ENCODE measurements at regions not wholly inside any gene's neighbourhood (a gene's known extent, or its start where the extent isn't known, plus 50 kb on each side); places are given as distances from the start of the nearest gene placed in this dataset.

DNA sequence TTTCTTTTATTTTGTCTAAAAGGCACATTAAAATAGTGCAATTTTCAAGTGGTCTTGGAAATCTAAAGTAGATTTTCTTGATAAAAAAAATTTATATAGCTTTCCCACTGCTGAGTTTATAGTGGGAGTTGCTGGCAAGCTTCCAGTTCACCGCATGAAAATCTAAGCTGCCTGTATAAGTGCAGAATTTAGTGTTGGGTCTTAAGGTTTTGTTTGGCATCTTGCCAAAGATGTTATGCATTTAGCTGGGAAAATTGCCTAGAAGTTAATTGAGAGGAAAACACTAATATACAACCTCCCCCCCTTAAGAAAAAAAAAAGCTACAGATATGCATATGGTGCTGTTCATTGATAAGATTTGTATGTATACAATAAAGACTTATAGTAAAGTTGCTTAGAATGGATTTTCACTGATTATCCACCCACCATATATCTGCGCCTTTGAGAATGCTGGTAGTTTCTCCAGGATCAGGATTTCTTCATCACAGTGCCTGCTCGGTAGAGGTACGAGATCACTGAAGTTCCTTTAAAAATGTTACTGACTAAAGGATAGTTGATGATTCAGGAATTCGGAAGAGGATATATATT lies 803.2 kb upstream of the POU3F3 start:
- H3K4me3 ChIP-seq: no peak overlapping the region
- H3F3A ChIP-seq (ENCODE audit: insufficient read depth): no peaks in the 10 kb centered on the region
- no peaks in the 10 kb centered on the region for H3K36me3 ChIP-seq (ENCODE audit: low read depth)
- in situ Hi-C loops (cut with MboI): no loop called here
- no peak overlapping the region for H3K9ac ChIP-seq
- peak; percentile 1 for DNase-seq
- WGBS, 2 experiments (ENCODE audit: low coverage in 1 of 2, low lambda C conversion rate in 2 of 2, missing lambda C conversion rate in 2 of 2): 59 to 60% methylated on average over 5 of the region's 5 CpGs
- H3K27me3 ChIP-seq (replicated peaks; ENCODE audit: insufficient read depth): no peaks in the 10 kb centered on the region
- H3K9me3 ChIP-seq (ENCODE audit: low read depth): no peaks in the 10 kb centered on the region
- H3K4me2 ChIP-seq (ENCODE audit: unreplicated experiment): no peak overlapping the region
- TF ChIP-seq EZH2phosphoT487 (IDR thresholded peaks at IDR 0.05; ENCODE audit: insufficient read depth, low read depth): no peak
- TF ChIP-seq EZH2 (IDR thresholded peaks at IDR 0.05; ENCODE audit: insufficient read depth, poor library complexity, severe bottlenecking): no peak
- H3K4me1 ChIP-seq (ENCODE audit: insufficient read depth): no peaks in the 10 kb centered on the region
- H3K9me2 ChIP-seq (ENCODE audit: insufficient read depth): no peaks in the 10 kb centered on the region
- no peak overlapping the region for H2AFZ ChIP-seq
- H3K79me2 ChIP-seq (ENCODE audit: insufficient read depth): no peaks in the 10 kb centered on the region
- H3K27ac ChIP-seq: no peak overlapping the region
- H4K20me1 ChIP-seq (ENCODE audit: insufficient read depth): no peaks in the 10 kb centered on the region

DNA sequence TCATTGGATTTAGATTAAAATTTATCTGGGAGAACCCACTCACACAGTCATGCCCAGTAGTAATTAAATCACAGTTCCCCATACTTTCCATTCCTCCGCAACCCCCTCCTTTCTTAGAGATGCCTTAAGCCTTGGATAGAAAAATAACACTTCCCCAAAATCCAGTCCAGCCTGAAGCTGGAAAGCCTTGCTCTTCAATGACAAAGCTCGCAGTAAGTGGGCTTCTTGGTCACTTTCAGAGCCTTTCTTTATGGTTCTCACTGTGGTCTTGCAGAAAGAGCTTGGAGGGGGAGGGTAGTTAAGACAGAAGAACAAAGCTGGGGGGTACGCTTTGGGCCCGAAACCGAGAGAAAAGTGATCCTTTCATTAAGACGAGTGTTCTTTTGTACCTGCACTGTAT lies 802.1 kb upstream of the POU3F3 start:
- Histone ChIP-seq H3K9me2 (ENCODE audit: insufficient read depth) (no peaks in the 10 kb centered on the region), H3K9me3 (ENCODE audit: low read depth) (no peaks in the 10 kb centered on the region), H3K4me2 (ENCODE audit: unreplicated experiment) (no peak overlapping the region), H3K4me3 (no peak overlapping the region), H4K20me1 (ENCODE audit: insufficient read depth) (no peaks in the 10 kb centered on the region), H3K27me3 (replicated peaks; ENCODE audit: insufficient read depth) (no peaks in the 10 kb centered on the region), H3K36me3 (ENCODE audit: low read depth) (no peaks in the 10 kb centered on the region), H3K4me1 (ENCODE audit: insufficient read depth) (no peaks in the 10 kb centered on the region), H3F3A (ENCODE audit: insufficient read depth) (no peaks in the 10 kb centered on the region), H3K27ac (no peak overlapping the region), H3K9ac (no peak overlapping the region), H3K79me2 (ENCODE audit: insufficient read depth) (no peaks in the 10 kb centered on the region), H2AFZ (no peak overlapping the region)
- WGBS, 2 experiments (ENCODE audit: low coverage in 1 of 2, low lambda C conversion rate in 2 of 2, missing lambda C conversion rate in 2 of 2): 48 to 62% methylated on average over 6 of the region's 6 CpGs
- DNase-seq: no peak
- in situ Hi-C loops (cut with MboI): no loop called here
- TF ChIP-seq EZH2phosphoT487 (IDR thresholded peaks at IDR 0.05; ENCODE audit: insufficient read depth, low read depth) (no peak), EZH2 (IDR thresholded peaks at IDR 0.05; ENCODE audit: insufficient read depth, poor library complexity, severe bottlenecking) (no peak)

DNA sequence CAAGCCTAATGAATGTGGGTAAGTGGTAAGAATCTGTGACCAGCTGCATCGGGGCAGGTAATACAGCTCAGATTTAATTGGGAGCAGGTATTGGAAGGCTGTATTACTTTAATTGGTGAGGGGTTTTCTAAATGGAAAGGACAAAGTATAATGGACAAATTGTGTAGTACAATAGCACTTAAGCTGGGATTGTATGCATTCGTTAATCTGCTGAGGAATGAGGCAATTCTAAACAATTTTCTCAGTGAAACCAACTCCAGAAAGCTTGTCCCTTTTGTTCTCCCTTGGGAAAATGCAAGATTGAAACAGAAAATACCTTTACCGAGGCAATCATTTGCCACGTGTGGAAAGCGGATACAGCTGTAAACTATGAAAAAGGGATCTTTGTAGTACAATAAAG lies 801.6 kb upstream of the POU3F3 start:
- Histone ChIP-seq H3K27me3 (replicated peaks; ENCODE audit: insufficient read depth) (no peaks in the 10 kb centered on the region), H3K79me2 (ENCODE audit: insufficient read depth) (no peaks in the 10 kb centered on the region), H3K4me1 (ENCODE audit: insufficient read depth) (no peaks in the 10 kb centered on the region), H3K36me3 (ENCODE audit: low read depth) (no peaks in the 10 kb centered on the region), H3K9me3 (ENCODE audit: low read depth) (no peaks in the 10 kb centered on the region), H3K9ac (no peak overlapping the region), H3K4me2 (ENCODE audit: unreplicated experiment) (no peak overlapping the region), H3K27ac (no peak overlapping the region), H4K20me1 (ENCODE audit: insufficient read depth) (no peaks in the 10 kb centered on the region), H3K4me3 (no peak overlapping the region), H3K9me2 (ENCODE audit: insufficient read depth) (no peaks in the 10 kb centered on the region), H2AFZ (no peak overlapping the region), H3F3A (ENCODE audit: insufficient read depth) (no peaks in the 10 kb centered on the region)
- DNase-seq: no peak
- 53 to 60% methylated on average over 5 of the region's 5 CpGs for WGBS, 2 experiments (ENCODE audit: low coverage in 1 of 2, low lambda C conversion rate in 2 of 2, missing lambda C conversion rate in 2 of 2)
- in situ Hi-C loops (cut with MboI): no loop called here
- TF ChIP-seq EZH2 (IDR thresholded peaks at IDR 0.05; ENCODE audit: insufficient read depth, poor library complexity, severe bottlenecking) (no peak), EZH2phosphoT487 (IDR thresholded peaks at IDR 0.05; ENCODE audit: insufficient read depth, low read depth) (no peak)

GRCh38 chr2:104056451-104056850 lies 797.5 kb upstream of the POU3F3 start:
- no peaks in the 10 kb centered on the region for H3K9me3 ChIP-seq (ENCODE audit: low read depth)
- H3F3A ChIP-seq (ENCODE audit: insufficient read depth): no peaks in the 10 kb centered on the region
- H2AFZ ChIP-seq: no peak overlapping the region
- DNase-seq: no peak
- 44 to 52% methylated on average over 1 of the region's 1 CpG for WGBS, 2 experiments (ENCODE audit: low coverage in 1 of 2, low lambda C conversion rate in 2 of 2, missing lambda C conversion rate in 2 of 2)
- H3K79me2 ChIP-seq (ENCODE audit: insufficient read depth): no peaks in the 10 kb centered on the region
- H3K4me3 ChIP-seq: no peak overlapping the region
- in situ Hi-C loops (cut with MboI): no loop called here
- no peak overlapping the region for H3K4me2 ChIP-seq (ENCODE audit: unreplicated experiment)
- H3K27me3 ChIP-seq (replicated peaks; ENCODE audit: insufficient read depth): no peaks in the 10 kb centered on the region
- H3K36me3 ChIP-seq (ENCODE audit: low read depth): no peaks in the 10 kb centered on the region
- TF ChIP-seq EZH2phosphoT487 (IDR thresholded peaks at IDR 0.05; ENCODE audit: insufficient read depth, low read depth) (no peak), EZH2 (IDR thresholded peaks at IDR 0.05; ENCODE audit: insufficient read depth, poor library complexity, severe bottlenecking) (no peak)
- no peaks in the 10 kb centered on the region for H4K20me1 ChIP-seq (ENCODE audit: insufficient read depth)
- H3K4me1 ChIP-seq (ENCODE audit: insufficient read depth): no peaks in the 10 kb centered on the region
- H3K27ac ChIP-seq: no peak overlapping the region
- no peak overlapping the region for H3K9ac ChIP-seq
- no peaks in the 10 kb centered on the region for H3K9me2 ChIP-seq (ENCODE audit: insufficient read depth)

DNA sequence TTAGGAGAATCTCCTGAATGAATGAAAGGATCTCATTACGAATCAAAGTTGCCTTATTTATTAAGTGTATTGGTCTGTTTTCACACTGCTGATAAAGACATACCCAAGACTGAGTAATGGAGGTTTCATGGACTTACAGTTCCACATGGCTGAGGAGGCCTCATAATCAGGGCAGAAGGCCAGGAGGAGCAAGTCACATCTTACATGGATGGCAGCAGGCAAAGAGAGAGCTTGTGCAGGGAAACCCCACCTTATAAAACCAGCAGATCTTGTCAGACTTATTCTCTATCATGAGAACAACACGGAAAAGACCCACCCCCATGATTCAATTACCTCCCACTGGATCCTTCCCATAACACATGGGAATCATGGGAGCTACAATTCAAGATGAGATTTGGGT lies 785.2 kb upstream of the POU3F3 start:
- H2AFZ ChIP-seq: no peak overlapping the region
- H3K9me2 ChIP-seq (ENCODE audit: insufficient read depth): no peaks in the 10 kb centered on the region
- no peaks in the 10 kb centered on the region for H3K27me3 ChIP-seq (replicated peaks; ENCODE audit: insufficient read depth)
- DNase-seq: no peak
- H3K27ac ChIP-seq: no peak overlapping the region
- H3K4me2 ChIP-seq (ENCODE audit: unreplicated experiment): no peak overlapping the region
- in situ Hi-C loops (cut with MboI): no loop called here
- H4K20me1 ChIP-seq (ENCODE audit: insufficient read depth): no peaks in the 10 kb centered on the region
- H3K4me1 ChIP-seq (ENCODE audit: insufficient read depth): no peaks in the 10 kb centered on the region
- no peaks in the 10 kb centered on the region for H3F3A ChIP-seq (ENCODE audit: insufficient read depth)
- H3K36me3 ChIP-seq (ENCODE audit: low read depth): no peaks in the 10 kb centered on the region
- no peak overlapping the region for H3K4me3 ChIP-seq
- no peaks in the 10 kb centered on the region for H3K9me3 ChIP-seq (ENCODE audit: low read depth)
- no peaks in the 10 kb centered on the region for H3K79me2 ChIP-seq (ENCODE audit: insufficient read depth)
- TF ChIP-seq EZH2phosphoT487 (IDR thresholded peaks at IDR 0.05; ENCODE audit: insufficient read depth, low read depth) (no peak), EZH2 (IDR thresholded peaks at IDR 0.05; ENCODE audit: insufficient read depth, poor library complexity, severe bottlenecking) (no peak)
- H3K9ac ChIP-seq: no peak overlapping the region
- 5 to 6% methylated on average over 2 of the region's 2 CpGs for WGBS, 2 experiments (ENCODE audit: low coverage in 1 of 2, low lambda C conversion rate in 2 of 2, missing lambda C conversion rate in 2 of 2)

Measured in GM23248 (cell line).